ENCODE measurements at regions not wholly inside any gene's neighbourhood (a gene's known extent, or its start where the extent isn't known, plus 50 kb on each side); places are given as distances from the start of the nearest gene placed in this dataset.

DNA sequence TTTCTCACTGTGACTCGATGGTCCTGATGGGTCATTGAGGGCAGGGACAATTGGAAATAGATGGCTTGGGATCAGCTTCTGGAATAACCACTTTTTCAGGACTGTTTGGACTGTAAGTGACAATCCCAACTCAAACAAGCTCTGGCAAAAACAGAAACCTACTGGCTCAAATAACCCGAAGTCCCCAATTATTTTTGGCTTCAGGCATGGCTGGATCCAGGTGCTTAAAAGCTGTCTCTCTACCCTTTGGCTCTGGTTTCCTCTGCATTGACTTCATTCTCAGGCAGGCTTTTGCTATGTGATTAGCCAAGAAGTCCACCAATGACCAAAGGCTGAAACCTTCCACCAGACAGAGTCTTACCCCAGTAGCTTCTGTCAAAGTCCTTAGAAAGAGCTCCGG, 92.9 kb upstream of the PRR23E start:
- no peaks in the 10 kb centered on the region for H3K4me1 ChIP-seq
- TF ChIP-seq, protein P1, sequence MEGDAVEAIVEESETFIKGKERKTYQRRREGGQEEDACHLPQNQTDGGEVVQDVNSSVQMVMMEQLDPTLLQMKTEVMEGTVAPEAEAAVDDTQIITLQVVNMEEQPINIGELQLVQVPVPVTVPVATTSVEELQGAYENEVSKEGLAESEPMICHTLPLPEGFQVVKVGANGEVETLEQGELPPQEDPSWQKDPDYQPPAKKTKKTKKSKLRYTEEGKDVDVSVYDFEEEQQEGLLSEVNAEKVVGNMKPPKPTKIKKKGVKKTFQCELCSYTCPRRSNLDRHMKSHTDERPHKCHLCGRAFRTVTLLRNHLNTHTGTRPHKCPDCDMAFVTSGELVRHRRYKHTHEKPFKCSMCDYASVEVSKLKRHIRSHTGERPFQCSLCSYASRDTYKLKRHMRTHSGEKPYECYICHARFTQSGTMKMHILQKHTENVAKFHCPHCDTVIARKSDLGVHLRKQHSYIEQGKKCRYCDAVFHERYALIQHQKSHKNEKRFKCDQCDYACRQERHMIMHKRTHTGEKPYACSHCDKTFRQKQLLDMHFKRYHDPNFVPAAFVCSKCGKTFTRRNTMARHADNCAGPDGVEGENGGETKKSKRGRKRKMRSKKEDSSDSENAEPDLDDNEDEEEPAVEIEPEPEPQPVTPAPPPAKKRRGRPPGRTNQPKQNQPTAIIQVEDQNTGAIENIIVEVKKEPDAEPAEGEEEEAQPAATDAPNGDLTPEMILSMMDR (IDR thresholded peaks at IDR 0.05): no peak
- no peaks in the 10 kb centered on the region for H3K27me3 ChIP-seq
- H3K4me3 ChIP-seq: no peak overlapping the region
- no peak overlapping the region for H3K27ac ChIP-seq
- no peaks in the 10 kb centered on the region for H3K36me3 ChIP-seq
- no peaks in the 10 kb centered on the region for H3K9me3 ChIP-seq
- intact Hi-C loops (cut with DNase I): no loop called here
- DNase-seq (ENCODE audit: low spot score in 2 of 2): no peak

DNA sequence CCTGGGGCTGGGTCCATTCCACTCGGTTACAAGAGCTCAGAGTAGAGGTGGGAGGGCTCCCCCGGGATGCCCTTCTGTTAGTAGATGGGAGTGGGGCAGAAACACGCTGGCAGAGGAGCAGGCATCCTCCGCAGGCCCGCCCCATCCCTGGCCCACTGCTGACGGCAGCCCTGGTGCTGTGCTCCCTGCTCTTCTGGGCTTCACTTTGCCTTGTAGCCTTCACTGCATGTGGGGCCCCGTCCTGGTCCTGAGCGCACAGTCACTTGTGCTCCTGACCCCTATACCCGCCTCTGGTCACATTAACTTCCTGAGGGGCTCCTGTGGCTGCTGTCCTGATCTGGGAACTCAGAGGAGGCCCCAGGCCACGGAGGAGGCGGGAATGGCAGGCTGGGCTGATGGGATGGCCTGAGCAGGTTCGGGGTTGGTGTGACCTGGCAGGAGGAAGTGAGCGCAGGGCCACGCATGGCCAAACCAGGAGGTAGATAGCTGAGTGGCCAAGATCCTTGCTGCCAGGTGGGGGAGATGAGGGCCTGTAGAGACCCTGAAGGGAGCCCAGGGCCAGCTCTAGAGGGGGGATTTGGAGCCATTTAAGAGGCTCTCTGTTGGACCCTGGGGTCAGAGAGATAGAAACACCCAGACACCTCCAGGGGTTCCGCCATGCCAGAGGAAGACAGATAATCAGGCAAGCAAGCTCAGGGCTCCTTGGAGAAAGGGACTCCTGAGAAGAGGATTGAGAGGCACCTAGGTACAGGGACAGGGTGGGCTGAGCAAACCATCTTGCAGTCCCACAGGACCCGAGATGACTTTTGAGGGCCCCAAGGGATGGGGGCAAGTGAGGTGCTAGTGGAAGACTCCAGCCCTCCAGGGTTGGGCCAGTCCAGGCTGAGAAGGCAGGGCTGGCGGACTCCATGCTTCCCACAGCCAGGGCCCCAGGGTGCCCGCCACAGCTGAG, 92.2 kb upstream of the PRR23E start:
- Histone ChIP-seq H3K27me3 (no peaks in the 10 kb centered on the region), H3K4me1 (no peaks in the 10 kb centered on the region), H3K9me3 (no peaks in the 10 kb centered on the region), H3K36me3 (no peaks in the 10 kb centered on the region), H3K27ac (no peak overlapping the region), H3K4me3 (no peak overlapping the region)
- TF ChIP-seq, protein P1 (IDR thresholded peaks at IDR 0.05): no peak
- intact Hi-C loops (cut with DNase I): no loop called here
- DNase-seq (ENCODE audit: low spot score in 2 of 2): no peak

DNA sequence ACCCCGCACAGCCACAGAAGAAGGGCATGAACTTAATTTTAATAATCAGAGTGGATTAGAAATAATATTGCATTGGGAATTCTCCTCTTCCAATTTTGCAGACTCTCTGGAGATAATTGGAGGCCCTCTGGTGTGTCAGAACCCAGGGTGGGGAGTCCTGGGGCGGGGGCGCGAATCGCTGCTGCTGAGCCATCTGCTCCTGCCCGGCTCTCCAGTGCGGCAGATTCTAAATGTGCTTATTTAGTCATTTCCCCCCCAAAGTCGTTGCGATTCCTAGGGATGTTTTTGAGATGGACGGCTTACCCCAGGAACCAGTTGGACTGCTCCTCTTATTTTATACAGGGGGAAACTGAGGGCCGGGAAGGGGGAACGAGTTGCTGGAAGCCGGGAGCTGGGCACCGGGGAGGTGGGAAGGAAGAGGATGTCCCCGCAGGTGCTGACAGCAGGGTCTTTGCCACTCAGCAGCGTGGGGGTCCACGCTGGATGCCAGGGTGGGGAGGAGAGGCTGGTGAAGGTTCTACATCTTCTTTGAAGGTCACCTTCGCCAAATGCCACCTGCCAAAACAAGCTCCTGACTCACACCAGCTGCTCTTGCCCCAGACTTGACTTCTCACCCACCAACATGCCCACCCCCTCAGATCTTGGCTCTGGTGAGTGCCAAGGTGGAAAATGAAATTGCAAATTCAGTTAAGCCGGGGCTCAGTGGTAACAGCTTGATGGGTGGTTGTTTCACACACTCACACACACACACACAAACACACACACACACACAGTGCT, 91.3 kb upstream of the PRR23E start:
- no peak for DNase-seq (ENCODE audit: low spot score in 2 of 2)
- H3K4me3 ChIP-seq: no peak overlapping the region
- no peaks in the 10 kb centered on the region for H3K4me1 ChIP-seq
- H3K27ac ChIP-seq: no peak overlapping the region
- H3K9me3 ChIP-seq: no peaks in the 10 kb centered on the region
- intact Hi-C loops (cut with DNase I): no loop called here
- no peaks in the 10 kb centered on the region for H3K36me3 ChIP-seq
- TF ChIP-seq, protein P1 (IDR thresholded peaks at IDR 0.05): no peak
- no peaks in the 10 kb centered on the region for H3K27me3 ChIP-seq

DNA sequence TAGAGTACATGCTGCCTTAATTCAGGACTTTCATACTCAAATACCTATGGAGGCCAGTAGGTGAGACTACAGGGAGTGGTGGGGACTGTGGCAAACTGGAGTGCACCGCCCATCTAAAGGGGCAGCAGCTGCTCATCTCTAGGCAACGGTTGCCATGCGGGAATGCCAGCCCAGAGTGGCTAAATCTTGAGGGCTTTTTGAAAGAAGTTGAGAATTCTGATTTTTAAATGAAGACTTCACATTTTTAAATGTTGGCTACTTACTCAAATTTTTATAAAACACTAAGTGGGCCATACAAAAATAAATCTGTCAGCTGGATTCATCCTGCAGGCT, 90.8 kb upstream of the PRR23E start:
- Histone ChIP-seq H3K4me1 (no peaks in the 10 kb centered on the region), H3K9me3 (no peaks in the 10 kb centered on the region), H3K36me3 (no peaks in the 10 kb centered on the region), H3K27ac (no peak overlapping the region), H3K27me3 (no peaks in the 10 kb centered on the region), H3K4me3 (no peak overlapping the region)
- TF ChIP-seq, protein P1 (IDR thresholded peaks at IDR 0.05): no peak
- intact Hi-C loops (cut with DNase I): no loop called here
- DNase-seq (ENCODE audit: low spot score in 2 of 2): no peak

DNA sequence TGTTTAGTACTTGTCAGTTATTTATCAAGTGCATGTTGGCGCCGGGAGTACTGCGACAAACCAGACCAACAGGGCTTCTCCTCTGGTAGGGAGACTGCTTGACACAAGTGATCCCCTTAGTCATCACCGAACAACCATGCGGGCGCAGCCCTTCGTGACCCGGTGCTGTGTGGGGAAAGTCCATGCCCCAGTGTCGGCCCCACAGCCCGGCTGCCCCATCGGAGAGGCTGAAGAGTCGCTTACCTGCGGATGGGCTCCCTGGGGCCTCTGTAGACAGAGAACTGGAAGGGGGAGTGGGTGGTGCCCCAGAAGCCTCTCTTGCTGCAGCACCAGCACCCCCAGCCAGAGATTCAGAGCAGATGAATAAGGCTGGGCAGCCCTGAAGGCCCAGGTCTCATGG, 90.3 kb upstream of the PRR23E start:
- no peak overlapping the region for H3K27ac ChIP-seq
- H3K27me3 ChIP-seq: no peaks in the 10 kb centered on the region
- TF ChIP-seq, protein P1 (IDR thresholded peaks at IDR 0.05): no peak
- no peak for DNase-seq (ENCODE audit: low spot score in 2 of 2)
- H3K4me3 ChIP-seq: no peak overlapping the region
- no peaks in the 10 kb centered on the region for H3K4me1 ChIP-seq
- no peaks in the 10 kb centered on the region for H3K9me3 ChIP-seq
- no peaks in the 10 kb centered on the region for H3K36me3 ChIP-seq
- intact Hi-C loops (cut with DNase I): no loop called here
